Esophagus squamous epithelium (tissue), 5 donors: ENCODE measurements at regions not wholly inside any gene's neighbourhood (a gene's known extent, or its start where the extent isn't known, plus 50 kb on each side); places are given as distances from the start of the nearest gene placed in this dataset.

ENCODE experiments used
- DNase-seq: peaks from one replicate; lab custom pipeline; 2025; lab: John Stamatoyannopoulos, UW
- H3K27ac ChIP-seq, 4 donors: fragments of 200-600 bp; sonication (generic); one replicate each; pipeline ENCODE4 v1.5.1; 2016 to 2019; ENCODE audit warnings: mild to moderate bottlenecking in 1 of 4
- H3K27me3 ChIP-seq, 4 donors: fragments of 200-600 bp; sonication (generic); 1 replicate in 3 of 4; 2 replicates in 1 of 4; pipeline versions ENCODE4 v1.5.1 to v1.6.0; 2017 to 2021; ENCODE audit warnings: antibody characterized with exemption in 1 of 4
- H3K36me3 ChIP-seq, 3 donors: fragments of 200-600 bp; sonication (generic); one replicate each; pipeline ENCODE4 v1.5.1; 2016 to 2019
- H3K4me1 ChIP-seq, 3 donors: fragments of 200-600 bp; sonication (generic); one replicate each; pipeline ENCODE4 v1.5.1; 2017 to 2019
- H3K4me3 ChIP-seq, 4 donors: fragments of 200-600 bp; sonication (generic); 1 replicate in 3 of 4; 2 replicates in 1 of 4; pipeline ENCODE4 v1.5.1; 2016 to 2019; ENCODE audit warnings: mild to moderate bottlenecking in 2 of 4, moderate library complexity in 1 of 4
- H3K9me3 ChIP-seq, 3 donors: fragments of 200-600 bp; sonication (generic); one replicate each; pipeline ENCODE4 v1.5.1; 2016 to 2019
- POLR2A ChIP-seq, 4 donors: fragments of 450-650 bp; IDR thresholded peaks; one replicate each; pipeline ENCODE4 v1.6.1; 2017; ENCODE audit warnings: antibody characterized with exemption in 4 of 4, mild to moderate bottlenecking in 4 of 4, moderate library complexity in 3 of 4
- WGBS, 2 donors: methylation state at CpG; one replicate each; pipeline ENCODE4 v1.1.5; 2018; 5-methylcytosine and 5-hydroxymethylcytosine counted together
- intact Hi-C: fragments of 100-400 bp; cut with DNase I; formaldehyde crosslinking; loops from one replicate; pipeline ENCODE4 v1.15.0; 2022
- TF ChIP-seq, protein P1 (sequence below), 6 experiments: fragments of 450-650 bp in 4 of 6; fragments of 200-600 bp in 2 of 6; sonication (generic) in 2 of 6; IDR thresholded peaks; one replicate each; pipeline ENCODE4 v1.5.1; 2016 to 2019; ENCODE audit warnings: antibody characterized with exemption in 6 of 6, mild to moderate bottlenecking in 4 of 6, moderate library complexity in 4 of 6
- donor health status: DM: yes; HTN: yes; CAD: no.

GRCh38 chr16:7137560-7138330 is 194.9 kb upstream of the RBFOX1 start:
- no peak for DNase-seq
- no peak overlapping the region for H3K4me3 ChIP-seq
- intact Hi-C loops: no loop called here

DNA sequence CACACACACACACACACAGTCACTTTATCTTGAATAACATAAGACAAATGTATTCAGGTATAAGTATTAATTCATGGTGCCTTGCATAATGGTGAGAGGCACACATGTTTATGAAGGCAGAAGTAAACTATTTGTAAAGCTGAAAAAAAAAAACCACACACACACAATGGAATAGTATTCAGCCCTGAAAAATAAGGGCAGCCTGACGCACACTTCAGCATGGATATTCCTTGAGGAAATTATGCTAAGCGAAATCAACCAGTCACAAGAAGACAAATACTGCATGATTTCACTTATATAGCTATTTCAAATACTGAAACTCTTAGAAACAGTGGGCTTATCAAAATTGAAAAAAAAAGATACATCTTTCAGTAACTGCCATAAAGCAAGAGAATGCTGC is 200.2 kb upstream of the RBFOX1 start:
- no peaks in the 10 kb centered on the region for H3K9me3 ChIP-seq
- TF ChIP-seq POLR2A (IDR thresholded peaks at IDR 0.05): no peak
- TF ChIP-seq, protein P1, sequence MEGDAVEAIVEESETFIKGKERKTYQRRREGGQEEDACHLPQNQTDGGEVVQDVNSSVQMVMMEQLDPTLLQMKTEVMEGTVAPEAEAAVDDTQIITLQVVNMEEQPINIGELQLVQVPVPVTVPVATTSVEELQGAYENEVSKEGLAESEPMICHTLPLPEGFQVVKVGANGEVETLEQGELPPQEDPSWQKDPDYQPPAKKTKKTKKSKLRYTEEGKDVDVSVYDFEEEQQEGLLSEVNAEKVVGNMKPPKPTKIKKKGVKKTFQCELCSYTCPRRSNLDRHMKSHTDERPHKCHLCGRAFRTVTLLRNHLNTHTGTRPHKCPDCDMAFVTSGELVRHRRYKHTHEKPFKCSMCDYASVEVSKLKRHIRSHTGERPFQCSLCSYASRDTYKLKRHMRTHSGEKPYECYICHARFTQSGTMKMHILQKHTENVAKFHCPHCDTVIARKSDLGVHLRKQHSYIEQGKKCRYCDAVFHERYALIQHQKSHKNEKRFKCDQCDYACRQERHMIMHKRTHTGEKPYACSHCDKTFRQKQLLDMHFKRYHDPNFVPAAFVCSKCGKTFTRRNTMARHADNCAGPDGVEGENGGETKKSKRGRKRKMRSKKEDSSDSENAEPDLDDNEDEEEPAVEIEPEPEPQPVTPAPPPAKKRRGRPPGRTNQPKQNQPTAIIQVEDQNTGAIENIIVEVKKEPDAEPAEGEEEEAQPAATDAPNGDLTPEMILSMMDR (IDR thresholded peaks at IDR 0.05): no peak
- H3K27me3 ChIP-seq: no peaks in the 10 kb centered on the region
- H3K4me3 ChIP-seq: no peak overlapping the region
- intact Hi-C loops: no loop called here
- 89 to 94% methylated on average over 2 of the region's 2 CpGs for WGBS, 2 donors
- H3K4me1 ChIP-seq: no peaks in the 10 kb centered on the region
- H3K27ac ChIP-seq: no peak overlapping the region
- DNase-seq: no peak
- H3K36me3 ChIP-seq: no peaks in the 10 kb centered on the region

More at GRCh38 chr16:7137560-7138330, 194.9 kb upstream of the RBFOX1 start:
- Histone ChIP-seq H3K27ac (no peak overlapping the region), H3K9me3 (no peaks in the 10 kb centered on the region), H3K36me3 (no peaks in the 10 kb centered on the region), H3K4me1 (peaks cover 0 to 3% (median 0%) of the 10 kb centered on the region in 3 donors), H3K27me3 (no peaks in the 10 kb centered on the region)
- TF ChIP-seq, protein P1 (IDR thresholded peaks at IDR 0.05): no peak
- no peak for TF ChIP-seq POLR2A (IDR thresholded peaks at IDR 0.05)
- WGBS, 2 donors: 26 to 35% methylated on average over 8 of the region's 8 CpGs

GRCh38 chr16:7124701-7125100 is 207.9 kb upstream of the RBFOX1 start:
- TF ChIP-seq, protein P1 (IDR thresholded peaks at IDR 0.05): no peak
- no peak for TF ChIP-seq POLR2A (IDR thresholded peaks at IDR 0.05)
- Histone ChIP-seq H3K4me3 (no peak overlapping the region), H3K27ac (no peak overlapping the region), H3K36me3 (no peaks in the 10 kb centered on the region), H3K4me1 (no peaks in the 10 kb centered on the region), H3K27me3 (no peaks in the 10 kb centered on the region), H3K9me3 (no peaks in the 10 kb centered on the region)
- WGBS, 2 donors: 47 to 56% methylated on average over 5 of the region's 5 CpGs
- no peak for DNase-seq
- intact Hi-C loops: no loop called here

DNA sequence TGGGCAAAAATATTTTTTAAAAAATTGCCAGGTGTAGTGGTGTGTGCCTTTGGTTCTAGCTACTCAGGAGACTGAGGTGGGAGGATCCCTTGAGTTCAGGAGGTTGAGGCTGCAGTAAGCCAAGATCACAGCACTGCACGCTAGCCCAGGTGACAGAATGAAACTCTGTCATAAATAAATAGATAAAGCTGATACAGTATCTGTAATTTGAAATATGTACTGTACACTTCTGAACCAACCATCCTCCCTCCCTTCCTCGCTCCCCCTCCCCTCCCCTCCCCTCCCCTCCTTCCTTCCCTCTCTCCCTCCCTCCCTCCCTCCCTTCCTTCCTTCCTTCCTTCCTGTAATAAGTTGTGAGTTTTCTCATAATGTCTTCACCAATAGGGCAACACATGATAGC is 208.4 kb upstream of the RBFOX1 start:
- TF ChIP-seq, protein P1 (IDR thresholded peaks at IDR 0.05): no peak
- TF ChIP-seq POLR2A (IDR thresholded peaks at IDR 0.05): no peak
- intact Hi-C loops: no loop called here
- 65 to 82% methylated on average over 1 to 2 of the region's 2 CpGs for WGBS, 2 donors
- H3K27ac ChIP-seq: no peak overlapping the region
- H3K27me3 ChIP-seq: no peaks in the 10 kb centered on the region
- no peaks in the 10 kb centered on the region for H3K9me3 ChIP-seq
- H3K36me3 ChIP-seq: no peaks in the 10 kb centered on the region
- no peak overlapping the region for H3K4me3 ChIP-seq
- H3K4me1 ChIP-seq: no peaks in the 10 kb centered on the region
- no peak for DNase-seq

DNA sequence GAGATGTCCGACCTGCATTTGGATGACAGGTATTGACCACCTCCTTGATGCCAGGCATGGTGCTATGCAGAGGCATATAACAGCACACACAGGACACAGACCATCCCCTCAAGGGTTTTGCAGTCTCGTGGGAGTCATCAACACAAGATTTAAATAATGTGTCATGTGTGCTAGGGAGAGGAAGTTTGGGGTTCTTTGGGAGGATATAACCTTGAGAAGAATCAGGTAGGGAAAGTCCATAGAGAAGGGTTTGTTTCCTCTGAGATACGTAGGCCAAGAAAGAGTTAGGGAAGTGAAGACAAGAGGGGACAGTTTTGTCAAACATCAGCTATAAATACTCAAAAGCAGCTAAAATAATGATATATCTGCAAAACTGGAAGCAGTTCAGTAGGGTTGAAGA is 215.9 kb upstream of the RBFOX1 start:
- no peak for DNase-seq
- WGBS, 2 donors: 43 to 51% methylated on average over 3 of the region's 3 CpGs
- Histone ChIP-seq H3K9me3 (no peaks in the 10 kb centered on the region), H3K27ac (no peak overlapping the region), H3K4me3 (no peak overlapping the region), H3K4me1 (no peaks in the 10 kb centered on the region), H3K36me3 (no peaks in the 10 kb centered on the region), H3K27me3 (no peaks in the 10 kb centered on the region)
- intact Hi-C loops: no loop called here
- TF ChIP-seq, protein P1 (IDR thresholded peaks at IDR 0.05): no peak
- TF ChIP-seq POLR2A (IDR thresholded peaks at IDR 0.05): no peak
